ENCODE measurements at regions not wholly inside any gene's neighbourhood (a gene's known extent, or its start where the extent isn't known, plus 50 kb on each side); places are given as distances from the start of the nearest gene placed in this dataset.
A peak's percentile ranks its signal among the peaks of the same experiment; 100 is the strongest.
"Not testable (repeated sequence)": the region's sequence is repeated elsewhere in the genome, so short reads cannot be mapped to it uniquely, and the experiment has no call there.

- no peak for DNase-seq
Measured at GRCh38 chr6:147933224-147933623, 409.4 kb upstream of the SASH1 start.

- no peak for DNase-seq
Measured at GRCh38 chr6:147935656-147936055, 407.0 kb upstream of the SASH1 start.

DNA sequence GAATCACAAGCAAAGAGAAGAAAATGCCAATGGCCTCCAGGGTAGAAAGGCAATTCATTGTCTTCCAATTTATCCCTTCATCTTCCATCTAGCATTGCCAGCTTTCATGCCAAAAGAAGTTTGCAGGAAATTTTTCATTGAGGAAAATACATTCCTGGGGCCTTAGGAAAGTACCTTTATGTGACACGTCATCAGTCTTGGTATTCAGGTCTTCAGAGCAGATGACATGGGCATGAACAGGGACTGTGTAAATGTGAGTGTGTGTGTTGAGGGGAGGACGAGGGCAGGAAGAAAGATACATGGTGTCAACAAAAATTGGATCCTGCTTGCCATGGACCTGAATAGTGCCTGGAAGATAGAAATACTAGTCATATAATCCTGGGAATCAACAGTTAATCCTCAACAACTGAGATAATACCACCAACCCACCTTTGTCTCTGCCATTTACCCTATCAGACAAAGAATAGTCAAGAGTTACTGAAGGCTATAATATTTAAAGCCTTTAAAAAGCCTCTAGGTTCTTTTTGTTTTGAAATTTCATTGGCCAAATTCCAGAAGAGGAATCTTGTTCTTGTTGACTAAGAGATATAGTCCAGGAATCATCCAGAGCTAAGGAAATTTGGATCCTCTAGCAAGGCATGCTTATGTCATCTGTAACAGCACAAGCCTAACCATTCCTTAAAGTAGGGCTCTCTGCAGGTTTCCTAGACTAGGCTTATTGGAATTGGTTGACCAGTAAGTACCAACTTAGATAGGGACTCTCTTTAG lies 405.8 kb upstream of the SASH1 start:
- DNase-seq: no peak

- peak; percentile 71 for DNase-seq
Measured at GRCh38 chr6:147941143-147941542, 401.5 kb upstream of the SASH1 start.

- DNase-seq: no peak
Measured at GRCh38 chr6:147942363-147942762, 400.3 kb upstream of the SASH1 start.

GRCh38 chr6:147944122-147944521 lies 398.5 kb upstream of the SASH1 start:
- DNase-seq: no peak

- DNase-seq: no peak
Measured at GRCh38 chr6:147947521-147947920, 395.1 kb upstream of the SASH1 start.

DNA sequence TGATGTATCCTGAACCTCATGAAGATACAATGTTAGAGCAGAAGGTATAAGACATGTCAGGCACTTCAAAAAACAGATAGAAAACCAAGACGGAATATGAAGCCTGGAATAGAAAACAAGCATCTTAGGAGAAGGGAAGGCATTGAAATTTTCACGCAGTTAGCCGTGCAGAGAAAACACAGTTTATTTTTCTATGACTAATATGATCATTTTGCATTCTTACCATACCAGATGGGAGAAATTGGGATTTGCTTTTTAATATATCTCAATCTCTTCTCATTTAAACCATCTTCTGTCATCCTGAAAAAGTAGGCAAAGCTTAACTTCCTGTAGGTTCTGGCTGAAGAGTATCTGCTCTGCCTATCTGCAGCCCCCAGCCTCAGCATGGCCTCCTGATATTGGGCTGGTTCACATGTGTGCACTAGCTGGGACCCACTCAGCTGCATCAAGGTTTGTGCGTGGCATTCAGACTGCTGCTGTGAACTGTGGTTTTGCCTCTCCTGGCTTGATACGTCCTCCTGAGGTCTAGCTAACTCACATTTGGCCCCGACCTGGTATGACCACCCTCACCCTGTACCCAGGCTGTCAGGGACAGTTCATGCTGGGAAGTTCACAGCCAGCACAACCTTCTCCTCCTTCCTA lies 392.5 kb upstream of the SASH1 start:
- no peak for DNase-seq

DNA sequence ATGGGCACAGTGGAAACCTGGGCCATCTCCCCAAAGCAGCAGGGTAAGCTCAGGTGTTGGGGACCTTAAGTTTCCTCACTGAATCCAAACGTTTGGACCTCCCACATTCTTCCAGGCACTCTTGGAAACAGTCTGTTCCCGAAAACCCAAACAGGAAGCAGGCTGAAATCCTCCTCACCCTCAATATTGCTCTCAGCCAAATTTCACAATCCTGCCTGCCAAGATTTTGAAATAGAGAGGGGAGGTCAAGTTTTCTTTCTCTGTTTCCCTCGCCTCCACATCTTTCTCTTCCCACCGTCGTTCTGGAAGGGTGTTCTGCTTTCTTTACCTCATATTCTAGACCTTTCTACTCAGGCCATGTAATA lies 392.0 kb upstream of the SASH1 start:
- DNase-seq: no peak

DNA sequence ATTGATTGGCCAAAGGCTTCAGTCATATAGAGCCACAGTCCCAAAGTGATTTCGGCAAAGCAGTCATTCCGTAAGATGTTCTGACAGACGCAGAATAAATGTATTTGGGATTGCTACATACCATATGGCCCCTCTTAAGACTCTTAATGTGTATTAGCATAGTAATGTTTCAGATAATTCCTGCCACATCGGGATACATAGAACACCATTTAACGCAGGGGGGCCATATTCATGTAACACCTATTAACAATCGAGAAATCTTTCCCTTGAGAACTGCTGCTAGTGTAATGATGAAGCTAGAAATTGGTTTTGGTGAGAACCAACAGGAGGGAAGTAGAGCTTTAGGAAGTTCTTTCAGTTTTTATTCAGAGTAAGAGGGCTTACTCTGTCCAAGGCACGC lies 390.9 kb upstream of the SASH1 start:
- no peak for DNase-seq

DNA sequence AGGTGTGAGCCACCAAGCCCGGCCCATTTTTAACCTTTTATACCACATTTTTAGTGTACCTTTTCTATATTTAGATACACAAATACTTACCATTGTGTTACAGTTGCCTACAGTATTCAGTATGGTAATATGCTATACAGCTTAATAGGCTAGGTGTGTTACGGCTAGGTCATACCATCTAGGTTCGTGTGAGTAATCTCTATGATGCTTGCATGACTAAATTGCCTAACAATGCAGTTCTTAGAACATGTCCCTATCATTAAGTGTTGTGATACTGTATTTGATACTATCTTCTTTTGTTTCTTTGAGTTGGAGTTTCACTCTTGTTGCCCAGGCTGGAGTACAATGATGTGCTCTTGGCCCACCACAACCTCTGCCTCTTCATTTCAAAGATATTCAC lies 387.7 kb upstream of the SASH1 start:
- no peak for DNase-seq

- no peak for DNase-seq
Measured at GRCh38 chr6:147958683-147959082, 384.0 kb upstream of the SASH1 start.

GRCh38 chr6:147961481-147962141 lies 381.0 kb upstream of the SASH1 start:
- DNase-seq: no peak

- not testable (repeated sequence) for DNase-seq
Measured at GRCh38 chr6:147965448-147965847, 377.2 kb upstream of the SASH1 start.

- no peak for DNase-seq
Measured at GRCh38 chr6:147970970-147971369, 371.7 kb upstream of the SASH1 start.

DNA sequence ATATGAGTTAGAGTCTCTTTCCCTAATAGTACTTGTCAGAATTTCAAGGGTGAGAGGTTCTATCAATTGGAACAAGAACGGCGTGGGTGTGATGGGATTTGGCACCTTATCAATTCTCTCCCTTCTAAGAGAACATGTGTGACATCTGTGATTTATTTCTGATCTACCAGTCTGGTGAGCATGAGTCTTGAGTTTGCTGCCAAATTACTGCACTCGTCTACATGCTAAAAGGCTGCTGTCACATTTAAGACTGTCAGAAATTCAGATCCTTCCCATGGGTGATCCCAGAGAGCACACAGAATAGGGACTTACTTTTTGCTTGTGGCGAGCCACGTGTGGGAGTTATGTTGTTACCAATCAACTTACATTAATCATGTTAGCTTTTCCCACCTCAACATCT lies 370.2 kb upstream of the SASH1 start:
- DNase-seq: no peak

DNA sequence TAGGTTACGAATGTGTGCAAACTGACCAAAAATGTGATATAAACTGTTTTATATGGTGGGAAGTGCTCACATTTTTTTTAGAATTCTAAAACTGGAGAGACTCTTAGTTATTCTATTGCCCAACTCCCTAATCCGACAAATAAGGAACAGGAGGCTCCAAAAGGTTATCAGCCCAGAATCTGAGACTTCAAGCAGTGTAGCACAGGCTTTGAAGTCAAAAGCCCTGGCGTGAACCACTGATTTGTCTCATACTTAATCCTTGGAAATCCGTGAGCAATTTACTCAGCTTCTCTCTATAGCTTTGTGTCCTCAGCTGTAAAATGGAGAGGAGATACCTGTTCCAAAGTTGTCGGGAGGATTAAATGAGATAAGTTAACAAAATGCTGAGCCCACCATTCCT lies 368.8 kb upstream of the SASH1 start:
- DNase-seq: no peak

- DNase-seq: no peak
Measured at GRCh38 chr6:147974376-147974775, 368.3 kb upstream of the SASH1 start.

GRCh38 chr6:147977851-147978465 lies 364.7 kb upstream of the SASH1 start:
- no peak for DNase-seq

DNA sequence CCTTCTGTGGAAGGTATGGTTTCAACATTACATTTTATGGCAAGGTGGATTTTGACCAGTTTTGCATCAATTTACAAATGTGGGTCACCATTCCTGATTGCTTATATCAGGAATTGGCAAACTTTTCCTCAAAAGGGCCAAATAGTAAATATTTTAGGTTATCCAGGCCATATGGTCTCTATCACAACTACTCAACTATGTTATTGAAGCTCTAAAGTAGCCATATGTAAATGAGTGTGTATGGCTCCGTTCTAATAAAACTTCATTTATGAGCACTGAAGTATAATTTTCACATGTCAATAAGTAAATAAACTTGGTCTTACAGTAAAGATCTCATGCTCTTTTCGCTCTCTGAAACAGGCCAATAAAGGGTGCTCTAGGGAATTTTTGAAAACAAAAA lies 362.7 kb upstream of the SASH1 start:
- DNase-seq: no peak

DNA sequence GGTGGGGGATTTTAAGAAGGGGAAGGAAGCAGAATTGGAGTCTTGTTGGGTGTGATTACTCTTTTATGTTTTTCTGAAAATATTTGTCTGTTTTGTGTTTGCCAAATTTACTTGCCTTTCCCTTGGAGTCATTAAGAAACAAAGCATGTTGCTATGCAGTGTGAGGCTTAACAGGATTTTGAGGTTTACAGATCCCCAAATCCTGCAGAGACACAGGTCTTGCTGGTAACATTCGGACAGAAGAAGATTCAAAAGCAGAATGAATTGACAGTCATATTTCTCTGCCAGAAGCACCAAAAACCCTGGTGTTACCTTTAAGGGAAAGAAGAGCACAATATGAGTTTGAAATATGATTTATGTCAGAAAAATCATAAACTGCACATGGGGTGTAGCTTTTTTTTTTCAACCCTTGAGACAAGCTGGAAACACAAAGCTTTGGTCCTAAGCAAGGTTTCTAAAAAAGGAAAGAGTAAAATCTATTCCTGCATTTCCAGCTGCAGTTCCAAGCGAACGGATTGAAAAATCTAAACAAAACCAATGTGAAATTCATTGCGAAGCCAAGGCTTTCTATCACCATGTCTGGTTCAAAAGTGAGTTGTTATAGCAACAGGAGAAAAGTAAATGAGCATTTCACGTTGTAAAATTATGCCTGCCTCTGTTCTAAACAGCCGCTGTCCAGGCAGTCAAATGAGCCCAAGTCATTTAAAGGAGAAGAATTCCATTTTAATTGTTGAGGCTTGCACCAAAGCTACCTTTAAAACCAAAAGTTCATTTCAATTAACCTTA lies 358.9 kb upstream of the SASH1 start:
- no peak for DNase-seq

DNA sequence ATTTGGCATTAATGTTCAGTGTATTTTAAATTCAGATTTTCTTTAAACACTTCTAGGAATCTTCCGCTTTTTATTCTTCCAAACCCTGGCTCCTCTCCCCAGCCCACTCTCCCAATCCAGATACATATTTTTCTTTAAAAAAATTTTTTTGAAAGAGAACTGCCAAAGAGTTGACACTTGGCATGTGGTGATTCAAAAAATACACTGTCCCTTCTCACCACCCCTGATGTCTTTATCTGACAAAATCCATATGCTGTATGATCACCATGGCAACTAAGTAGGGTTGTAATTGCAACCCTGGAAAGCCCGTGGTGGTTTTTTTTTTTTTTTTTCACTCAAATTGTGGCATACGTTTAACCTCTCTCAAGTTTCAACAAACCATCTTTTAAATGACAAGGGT lies 355.8 kb upstream of the SASH1 start:
- DNase-seq: peak; percentile 15

DNA sequence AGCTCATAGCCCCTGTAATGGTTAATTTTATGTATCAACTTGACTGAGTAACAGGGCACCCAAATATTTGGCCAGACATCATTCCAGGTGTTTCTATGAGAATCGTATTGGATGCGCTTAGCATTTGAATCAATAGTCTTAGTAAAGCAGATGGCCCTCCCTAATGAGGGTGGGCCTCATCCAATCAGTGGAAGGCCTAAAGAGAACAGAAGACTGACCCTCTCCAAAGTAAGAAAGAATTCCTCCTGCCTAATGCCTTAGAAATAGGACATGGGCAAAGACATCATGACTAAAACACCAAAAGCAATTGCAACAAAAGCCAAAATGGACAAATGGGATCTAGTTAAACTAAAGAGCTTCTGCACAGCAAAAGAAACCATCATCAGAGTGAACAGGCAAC lies 352.5 kb upstream of the SASH1 start:
- DNase-seq: no peak

All from NCI-H2171 (cell line).